ENCODE measurements at regions not wholly inside any gene's neighbourhood (a gene's known extent, or its start where the extent isn't known, plus 50 kb on each side); places are given as distances from the start of the nearest gene placed in this dataset.
A peak's percentile ranks its signal among the peaks of the same experiment; 100 is the strongest.
"Not testable (repeated sequence)": the region's sequence is repeated elsewhere in the genome, so short reads cannot be mapped to it uniquely, and the experiment has no call there.

GRCh38 chr5:30447431-30447830, 746.1 kb upstream of the CDH6 start:
- no peak for DNase-seq

- no peak for DNase-seq
Observed at GRCh38 chr5:30446456-30446855, 747.0 kb upstream of the CDH6 start.

- DNase-seq = no peak
Observed at GRCh38 chr5:30438785-30439184, 754.7 kb upstream of the CDH6 start.

DNA sequence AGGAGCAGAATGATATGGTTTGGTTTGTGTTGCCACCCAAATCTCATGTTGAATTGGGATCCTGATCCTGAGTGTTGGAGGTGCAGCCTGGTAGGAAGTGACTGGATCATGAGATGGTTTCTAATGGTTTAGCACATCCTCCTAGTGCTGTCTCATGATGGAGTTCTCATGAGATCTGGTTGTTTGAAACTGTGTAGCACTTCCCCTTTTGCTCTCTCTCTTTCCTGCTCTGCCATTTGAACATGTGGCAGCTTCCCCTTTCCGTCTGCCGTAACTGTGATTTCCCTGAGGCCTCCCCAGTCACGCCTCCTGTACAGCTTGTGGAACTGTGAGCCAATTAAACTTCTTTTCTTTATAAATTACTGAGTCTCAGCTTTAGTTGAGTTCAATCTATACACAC, 756.8 kb upstream of the CDH6 start:
- DNase-seq = no peak

GRCh38 chr5:30428866-30429407, 764.5 kb upstream of the CDH6 start:
- not testable (repeated sequence) for DNase-seq

DNA sequence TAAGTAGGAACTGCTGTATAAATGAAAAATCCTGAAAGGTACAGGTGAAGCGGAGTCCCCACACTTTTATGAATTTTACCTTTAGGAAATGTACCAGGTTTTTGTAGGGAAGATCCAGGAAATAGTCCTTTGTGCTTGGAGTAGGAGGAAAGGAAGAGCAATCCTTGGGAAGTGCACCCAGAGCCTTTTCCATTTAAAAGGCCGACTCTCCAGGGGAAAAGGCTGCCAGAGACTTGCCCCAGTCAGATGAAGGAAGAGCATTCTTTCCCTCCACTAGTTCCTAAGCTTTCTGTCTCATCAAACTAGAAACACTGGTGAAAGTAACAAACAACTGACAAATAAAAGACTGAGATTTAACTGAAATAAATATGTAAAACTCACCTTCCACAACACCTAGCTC, 779.4 kb upstream of the CDH6 start:
- no peak for DNase-seq

- DNase-seq = no peak
Observed at GRCh38 chr5:30413540-30413939, 779.9 kb upstream of the CDH6 start.

GRCh38 chr5:30405821-30406220, 787.7 kb upstream of the CDH6 start:
- no peak for DNase-seq

DNA sequence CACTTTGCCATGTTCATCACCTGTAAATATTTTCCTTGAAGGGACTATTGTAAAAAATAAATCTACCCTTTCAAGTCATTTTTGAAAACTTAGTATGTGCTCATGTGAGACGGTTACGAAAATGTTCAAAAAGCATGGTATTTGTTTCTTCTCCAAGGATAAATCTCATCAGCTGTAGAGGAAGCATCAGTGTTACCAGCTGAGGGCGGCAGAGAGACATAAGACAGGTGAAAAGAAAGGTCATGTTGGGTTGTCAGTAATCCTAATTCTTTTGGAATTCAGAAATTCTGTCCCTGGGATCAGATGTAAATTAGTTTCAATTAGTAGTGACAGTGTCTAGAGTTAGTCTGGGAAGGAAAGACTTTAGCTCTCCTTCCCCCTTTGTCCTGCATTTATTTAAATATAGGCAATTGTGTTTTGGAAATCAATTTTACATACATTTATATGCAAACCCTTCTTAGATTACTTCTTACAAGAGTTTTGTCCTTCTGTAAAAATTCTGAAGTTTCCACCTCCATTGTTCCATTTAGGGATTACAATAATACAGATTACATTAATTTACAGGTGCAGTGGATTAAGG, 791.9 kb upstream of the CDH6 start:
- DNase-seq = peak; percentile 31

- no peak for DNase-seq
Observed at GRCh38 chr5:30398423-30398822, 795.1 kb upstream of the CDH6 start.

DNA sequence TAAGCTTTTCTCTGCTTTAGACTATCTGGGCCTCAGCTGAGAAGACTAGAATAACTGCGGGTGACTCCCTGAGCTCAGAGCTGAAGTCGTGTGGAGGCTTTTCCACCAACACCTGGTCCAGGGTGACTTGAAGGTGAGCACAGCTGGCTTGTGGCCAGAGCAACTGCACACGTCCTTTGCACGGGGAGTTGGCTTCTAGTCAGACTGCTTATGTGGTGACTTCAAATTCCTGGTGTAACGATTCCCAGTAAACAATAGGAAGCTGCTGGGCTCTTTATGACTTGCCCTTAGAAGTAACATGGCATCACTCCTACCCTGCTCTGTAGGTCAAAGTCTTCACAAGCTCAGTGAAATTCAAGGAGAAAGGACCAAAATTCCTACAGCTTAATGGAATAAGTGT, 800.6 kb upstream of the CDH6 start:
- no peak for DNase-seq

GRCh38 chr5:30390095-30390494, 803.4 kb upstream of the CDH6 start:
- DNase-seq = no peak

DNA sequence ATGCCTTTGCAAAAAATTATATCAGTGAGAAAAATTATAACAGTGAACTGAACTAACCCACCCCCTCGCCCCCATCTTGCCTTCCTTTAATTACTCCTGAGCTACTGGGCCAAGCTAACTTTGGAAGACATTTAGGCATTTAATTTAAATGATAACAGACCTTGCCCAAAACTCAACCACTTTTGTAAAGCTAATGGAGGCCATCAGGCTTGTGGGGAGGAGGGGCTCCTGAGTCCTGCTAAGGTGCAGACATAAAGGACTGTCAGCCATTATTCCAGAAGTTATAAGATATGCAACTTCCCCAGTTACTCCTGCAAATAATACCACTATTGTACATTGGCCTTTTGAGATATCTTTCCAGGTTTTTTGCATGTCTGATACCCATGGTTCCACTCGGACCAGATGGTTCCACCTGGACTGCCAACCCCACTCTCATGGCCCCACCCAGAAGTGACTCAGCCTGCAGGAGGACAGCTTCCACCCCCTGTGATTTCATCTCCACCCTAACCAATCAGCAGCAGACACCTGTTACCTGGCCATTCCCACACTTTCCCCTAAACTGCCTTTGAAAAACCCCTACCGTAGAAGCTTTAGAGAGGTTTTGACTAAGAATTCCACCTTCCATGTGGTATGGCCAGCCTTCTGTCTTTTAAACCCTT, 805.4 kb upstream of the CDH6 start:
- no peak for DNase-seq

GRCh38 chr5:30385754-30386153, 807.7 kb upstream of the CDH6 start:
- DNase-seq = no peak

- no peak for DNase-seq
Observed at GRCh38 chr5:30384171-30384570, 809.3 kb upstream of the CDH6 start.

DNA sequence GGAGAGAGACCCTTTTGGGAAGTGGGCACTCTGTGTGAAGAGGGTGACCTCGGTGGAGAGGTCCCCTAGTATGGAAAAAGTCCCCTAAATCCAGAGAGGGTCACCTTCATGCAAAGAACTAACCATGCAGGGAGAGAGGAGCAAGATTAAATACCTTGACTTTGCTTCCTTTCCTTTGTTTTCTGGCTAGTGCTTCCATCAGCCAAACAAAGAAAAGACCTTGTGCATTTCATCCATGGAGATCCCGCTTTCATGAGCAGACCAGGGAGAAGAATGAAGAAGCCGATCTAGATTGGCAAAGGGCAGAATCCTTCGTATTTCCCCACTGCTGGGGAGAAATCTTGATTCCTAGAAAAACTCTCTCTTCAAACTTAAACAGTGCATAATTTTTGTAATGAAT, 813.3 kb upstream of the CDH6 start:
- no peak for DNase-seq

GRCh38 chr5:30376848-30377247, 816.6 kb upstream of the CDH6 start:
- DNase-seq = no peak

DNA sequence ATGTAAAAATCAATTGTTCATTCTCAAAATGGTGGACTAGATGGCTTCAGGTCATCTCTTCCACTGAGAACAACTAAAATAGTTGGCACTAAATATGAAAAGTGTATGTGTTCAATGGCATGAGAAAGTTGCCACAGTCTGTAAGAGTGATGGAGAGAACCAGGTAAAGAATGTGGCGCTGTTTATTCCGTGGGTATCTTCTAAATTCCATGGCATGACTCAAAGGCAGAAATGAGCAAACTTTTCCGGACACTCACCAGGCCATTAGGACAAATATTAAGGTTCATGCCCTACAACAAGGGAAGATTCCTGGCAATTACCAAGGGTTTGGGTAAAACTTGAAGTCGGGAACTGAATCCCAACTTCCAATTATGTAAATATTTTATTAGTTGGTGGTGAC, 825.4 kb upstream of the CDH6 start:
- DNase-seq = no peak

GRCh38 chr5:30365031-30365430, 828.5 kb upstream of the CDH6 start:
- not testable (repeated sequence) for DNase-seq

DNA sequence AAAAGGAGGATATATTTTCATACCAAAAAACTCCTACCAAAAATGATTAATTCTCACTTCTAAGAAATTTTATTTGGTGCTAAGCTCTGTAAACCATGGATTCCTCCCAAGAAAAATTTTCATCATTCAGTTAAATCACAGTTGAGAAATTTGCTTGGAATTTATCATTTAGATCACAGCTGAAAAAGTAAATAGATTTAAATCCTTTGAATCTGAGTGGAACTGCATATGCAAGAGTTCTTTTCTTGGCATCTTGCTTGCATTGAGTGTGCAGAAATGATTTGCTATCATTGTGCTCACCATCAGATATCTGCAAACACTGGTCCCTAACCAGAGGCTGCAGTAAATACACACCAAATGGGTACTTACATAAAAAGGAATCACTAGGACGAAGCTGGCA, 836.1 kb upstream of the CDH6 start:
- no peak for DNase-seq

GRCh38 chr5:30355675-30356074, 837.8 kb upstream of the CDH6 start:
- DNase-seq = no peak

DNA sequence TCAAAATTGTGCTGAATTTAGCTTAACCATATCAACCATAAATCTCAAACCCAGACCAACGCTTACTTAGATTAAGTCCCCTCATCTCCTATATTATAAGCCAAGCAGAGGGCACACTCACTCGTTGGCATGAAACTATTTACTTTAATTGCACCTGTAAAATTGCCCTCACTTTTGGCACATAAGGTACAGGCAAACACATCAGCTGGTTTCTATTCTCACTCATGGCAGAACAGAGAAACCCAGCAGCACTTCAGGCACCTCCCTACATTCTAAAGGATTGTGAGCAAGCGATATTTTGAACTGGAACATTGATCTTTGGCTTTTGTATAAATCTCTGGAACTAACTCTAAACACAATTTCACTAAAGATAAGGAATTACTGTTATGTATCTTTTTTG, 845.6 kb upstream of the CDH6 start:
- DNase-seq = no peak

- not testable (repeated sequence) for DNase-seq
Observed at GRCh38 chr5:30345539-30346345, 847.7 kb upstream of the CDH6 start.

DNA sequence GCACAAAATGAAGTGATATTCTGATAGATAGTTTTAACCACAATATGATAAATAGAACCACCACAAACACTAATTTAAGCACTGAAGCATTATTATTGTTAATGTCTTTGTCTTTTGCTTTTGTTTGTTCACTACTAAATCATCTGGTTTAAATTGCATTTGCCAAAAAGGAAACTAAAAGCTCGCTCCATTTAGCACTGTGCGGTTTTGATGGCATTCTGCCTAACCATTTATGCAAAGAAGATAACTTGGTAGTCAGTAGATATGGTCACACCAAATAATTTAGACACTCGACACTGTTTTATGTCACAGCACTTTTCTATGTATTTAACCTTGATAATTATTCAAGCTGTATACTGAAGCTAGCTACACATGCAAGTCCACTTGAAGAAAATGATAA, 849.8 kb upstream of the CDH6 start:
- peak; percentile 87 for DNase-seq
